SK-N-SH treated with all-trans-retinoic acid at 6 μM for 48 hours (cell line): ENCODE measurements at regions not wholly inside any gene's neighbourhood (a gene's known extent, or its start where the extent isn't known, plus 50 kb on each side); places are given as distances from the start of the nearest gene placed in this dataset.

ENCODE experiments used
- ATAC-seq: fragments of 200-7000 bp; cut with Tn5 transposase; 3 replicates; pipeline ENCODE4 v1.9.1; 2020; ENCODE audit warnings: mild to moderate bottlenecking, moderate library complexity
- BACH2 ChIP-seq: fragments of 250-450 bp; sonication (Bioruptor Pico); IDR thresholded peaks from 2 replicates; pipeline ENCODE4 v1.9.0; 2021; ENCODE audit warnings: mild to moderate bottlenecking, borderline replicate concordance
- CSDC2 ChIP-seq: fragments of 250-450 bp; sonication (Bioruptor Pico); IDR thresholded peaks from 2 replicates; pipeline ENCODE4 v1.5.0; 2020; ENCODE audit warnings: mild to moderate bottlenecking, moderate library complexity
- ESRRG ChIP-seq: fragments of 250-450 bp; sonication (Bioruptor Pico); IDR thresholded peaks from 2 replicates; pipeline ENCODE4 v1.6.1; 2021; ENCODE audit warnings: mild to moderate bottlenecking
- GLIS3 ChIP-seq: fragments of 250-450 bp; sonication (Bioruptor Pico); IDR thresholded peaks from 2 replicates; pipeline ENCODE4 v1.5.0; 2020; ENCODE audit warnings: mild to moderate bottlenecking, moderate library complexity
- ISL1 ChIP-seq: fragments of 250-450 bp; sonication (Bioruptor Pico); IDR thresholded peaks from 2 replicates; pipeline ENCODE4 v2.1.2; 2022; ENCODE audit warnings: mild to moderate bottlenecking, moderate library complexity
- OSR1 ChIP-seq: fragments of 250-450 bp; sonication (Bioruptor Pico); IDR thresholded peaks from 2 replicates; pipeline ENCODE4 v1.8.0; 2022; ENCODE audit warnings: moderate library complexity, mild to moderate bottlenecking, inconsistent platforms
- PATZ1 ChIP-seq: fragments of 250-450 bp; sonication (Bioruptor Pico); IDR thresholded peaks from 2 replicates; pipeline ENCODE4 v1.8.0; 2020; ENCODE audit warnings: mild to moderate bottlenecking, moderate library complexity, borderline replicate concordance
- POU6F1 ChIP-seq: fragments of 250-450 bp; sonication (Bioruptor Pico); IDR thresholded peaks from 2 replicates; pipeline ENCODE4 v1.8.0; 2021; ENCODE audit warnings: low read depth, mild to moderate bottlenecking, moderate library complexity, borderline replicate concordance
- PPARA ChIP-seq: fragments of 250-450 bp; sonication (Bioruptor Pico); IDR thresholded peaks from 2 replicates; pipeline ENCODE4 v1.5.0; 2020; ENCODE audit warnings: mild to moderate bottlenecking, borderline replicate concordance
- RARB ChIP-seq: fragments of 250-450 bp; sonication (Bioruptor Pico); IDR thresholded peaks from 2 replicates; pipeline ENCODE4 v1.8.0; 2021; ENCODE audit warnings: mild to moderate bottlenecking, moderate library complexity
- SNAI2 ChIP-seq: fragments of 250-450 bp; sonication (Bioruptor Pico); IDR thresholded peaks from 2 replicates; pipeline ENCODE4 v1.5.0; 2020; ENCODE audit warnings: mild to moderate bottlenecking, moderate library complexity
- TCF4 ChIP-seq: fragments of 250-450 bp; sonication (Bioruptor Pico); IDR thresholded peaks from 2 replicates; pipeline ENCODE4 v1.8.0; 2021; ENCODE audit warnings: mild to moderate bottlenecking, moderate library complexity, borderline replicate concordance
- TOX ChIP-seq: fragments of 250-450 bp; sonication (Bioruptor Pico); IDR thresholded peaks from 2 replicates; pipeline ENCODE4 v1.8.0; 2021; ENCODE audit warnings: mild to moderate bottlenecking, moderate library complexity, borderline replicate concordance
- TSHZ2 ChIP-seq: fragments of 250-450 bp; sonication (Bioruptor Pico); IDR thresholded peaks from 2 replicates; pipeline ENCODE4 v1.5.0; 2020; ENCODE audit warnings: mild to moderate bottlenecking, moderate library complexity
- ZC3H10 ChIP-seq: fragments of 250-450 bp; sonication (Bioruptor Pico); IDR thresholded peaks from 2 replicates; pipeline ENCODE4 v1.5.1; 2021; ENCODE audit warnings: mild to moderate bottlenecking, moderate library complexity
- ZFP3 ChIP-seq: fragments of 250-450 bp; sonication (Bioruptor Pico); IDR thresholded peaks from 2 replicates; pipeline ENCODE4 v1.5.0; 2020; ENCODE audit warnings: mild to moderate bottlenecking, moderate library complexity
- ZFP30 ChIP-seq: fragments of 450-650 bp; formaldehyde crosslinking; IDR thresholded peaks from 2 replicates; pipeline ENCODE4 v1.5.0; 2022; ENCODE audit warnings: mild to moderate bottlenecking, moderate library complexity
- ZNF565 ChIP-seq: fragments of 450-650 bp; formaldehyde crosslinking; conservative IDR thresholded peaks from 2 replicates; pipeline ENCODE4 v1.5.0; 2020; ENCODE audit warnings: low read depth, mild to moderate bottlenecking, moderate library complexity
- ZNF70 ChIP-seq: fragments of 450-650 bp; formaldehyde crosslinking; IDR thresholded peaks from 2 replicates; pipeline ENCODE4 v1.5.0; 2020; ENCODE audit warnings: mild to moderate bottlenecking, moderate library complexity
- ZNF8 ChIP-seq: fragments of 450-650 bp; formaldehyde crosslinking; IDR thresholded peaks from 2 replicates; pipeline ENCODE4 v1.5.0; 2020; ENCODE audit warnings: mild to moderate bottlenecking, moderate library complexity
- TF ChIP-seq, protein P1 (sequence below): fragments of 250-450 bp; sonication (Bioruptor Pico); IDR thresholded peaks from 2 replicates; pipeline ENCODE4 v1.5.1; 2021; ENCODE audit warnings: mild to moderate bottlenecking, moderate library complexity
- TF ChIP-seq, protein P2 (sequence below): fragments of 250-450 bp; sonication (Bioruptor Pico); IDR thresholded peaks from 2 replicates; pipeline ENCODE4 v1.5.1; 2020; ENCODE audit warnings: low read depth, mild to moderate bottlenecking, moderate library complexity

DNA sequence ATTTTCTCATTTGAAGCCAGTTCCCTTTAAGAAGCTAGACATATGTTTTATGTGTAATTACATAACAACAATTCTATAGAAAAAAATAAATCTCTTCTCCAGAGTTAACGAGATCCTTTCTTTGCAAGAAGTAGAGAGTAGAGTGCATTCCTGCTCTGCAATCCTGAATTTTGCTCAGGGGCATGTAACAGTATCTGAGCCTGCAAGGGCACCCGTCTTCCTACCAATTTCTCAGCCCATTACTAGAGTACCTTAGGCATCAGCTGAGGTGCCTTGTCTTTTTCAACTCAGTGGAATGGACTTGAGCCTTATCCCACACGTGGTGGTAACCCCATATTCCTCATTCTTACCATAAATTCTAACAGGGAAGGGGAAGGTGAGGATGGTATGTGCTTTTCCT is 205.9 kb downstream of the IKZF2 start:
- TF ChIP-seq ESRRG (CRISPR knock-in tag) (no peak), ZC3H10 (CRISPR knock-in tag) (no peak), SNAI2 (CRISPR knock-in tag) (no peak), PATZ1 (CRISPR knock-in tag) (no peak), ZFP30 (CRISPR knock-in tag) (no peak), ISL1 (CRISPR knock-in tag) (no peak), BACH2 (CRISPR knock-in tag) (no peak), CSDC2 (no peak)
- no peak for ATAC-seq

- ATAC-seq = no peak
- TF ChIP-seq CSDC2 (no peak), ESRRG (CRISPR knock-in tag) (no peak), ISL1 (CRISPR knock-in tag) (no peak), TSHZ2 (CRISPR knock-in tag) (no peak), ZNF70 (CRISPR knock-in tag) (no peak), SNAI2 (CRISPR knock-in tag) (no peak), RARB (CRISPR knock-in tag) (no peak), BACH2 (CRISPR knock-in tag) (no peak), PPARA (CRISPR knock-in tag) (no peak), TOX (CRISPR knock-in tag) (no peak), TCF4 (no peak), POU6F1 (CRISPR knock-in tag) (no peak), ZFP3 (no peak), GLIS3 (CRISPR knock-in tag) (no peak)
- TF ChIP-seq, protein P1, sequence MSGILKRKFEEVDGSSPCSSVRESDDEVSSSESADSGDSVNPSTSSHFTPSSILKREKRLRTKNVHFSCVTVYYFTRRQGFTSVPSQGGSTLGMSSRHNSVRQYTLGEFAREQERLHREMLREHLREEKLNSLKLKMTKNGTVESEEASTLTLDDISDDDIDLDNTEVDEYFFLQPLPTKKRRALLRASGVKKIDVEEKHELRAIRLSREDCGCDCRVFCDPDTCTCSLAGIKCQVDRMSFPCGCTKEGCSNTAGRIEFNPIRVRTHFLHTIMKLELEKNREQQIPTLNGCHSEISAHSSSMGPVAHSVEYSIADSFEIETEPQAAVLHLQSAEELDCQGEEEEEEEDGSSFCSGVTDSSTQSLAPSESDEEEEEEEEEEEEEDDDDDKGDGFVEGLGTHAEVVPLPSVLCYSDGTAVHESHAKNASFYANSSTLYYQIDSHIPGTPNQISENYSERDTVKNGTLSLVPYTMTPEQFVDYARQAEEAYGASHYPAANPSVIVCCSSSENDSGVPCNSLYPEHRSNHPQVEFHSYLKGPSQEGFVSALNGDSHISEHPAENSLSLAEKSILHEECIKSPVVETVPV = no peak
These were observed 208.1 kb downstream of the IKZF2 start for GRCh38 chr2:212943351-212943750.

- ATAC-seq = peak; percentile 52
- no peak for TF ChIP-seq GLIS3 (CRISPR knock-in tag)
- TF ChIP-seq, protein P1 = no peak
- no peak for TF ChIP-seq ZFP3
- TF ChIP-seq ISL1 (CRISPR knock-in tag) = no peak
- no peak for TF ChIP-seq BACH2 (CRISPR knock-in tag)
- no peak for TF ChIP-seq ZNF70 (CRISPR knock-in tag)
- no peak for TF ChIP-seq RARB (CRISPR knock-in tag)
- TF ChIP-seq TCF4 = no peak
- TF ChIP-seq ZNF8 = no peak
- no peak for TF ChIP-seq CSDC2
- no peak for TF ChIP-seq OSR1
- TF ChIP-seq SNAI2 (CRISPR knock-in tag) = no peak
- no peak for TF ChIP-seq TSHZ2 (CRISPR knock-in tag)
- TF ChIP-seq ZC3H10 (CRISPR knock-in tag) = no peak
- TF ChIP-seq ZNF565 (CRISPR knock-in tag) = no peak
- TF ChIP-seq PPARA (CRISPR knock-in tag) = no peak
- TF ChIP-seq, protein P2, sequence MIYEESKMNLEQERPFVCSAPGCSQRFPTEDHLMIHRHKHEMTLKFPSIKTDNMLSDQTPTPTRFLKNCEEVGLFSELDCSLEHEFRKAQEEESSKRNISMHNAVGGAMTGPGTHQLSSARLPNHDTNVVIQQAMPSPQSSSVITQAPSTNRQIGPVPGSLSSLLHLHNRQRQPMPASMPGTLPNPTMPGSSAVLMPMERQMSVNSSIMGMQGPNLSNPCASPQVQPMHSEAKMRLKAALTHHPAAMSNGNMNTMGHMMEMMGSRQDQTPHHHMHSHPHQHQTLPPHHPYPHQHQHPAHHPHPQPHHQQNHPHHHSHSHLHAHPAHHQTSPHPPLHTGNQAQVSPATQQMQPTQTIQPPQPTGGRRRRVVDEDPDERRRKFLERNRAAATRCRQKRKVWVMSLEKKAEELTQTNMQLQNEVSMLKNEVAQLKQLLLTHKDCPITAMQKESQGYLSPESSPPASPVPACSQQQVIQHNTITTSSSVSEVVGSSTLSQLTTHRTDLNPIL (CRISPR knock-in tag) = no peak
- TF ChIP-seq TOX (CRISPR knock-in tag) = no peak
These were observed 210.1 kb downstream of the IKZF2 start for GRCh38 chr2:212941361-212941760.
